Peyer's patch (tissue), 4 donors: ENCODE measurements at regions not wholly inside any gene's neighbourhood (a gene's known extent, or its start where the extent isn't known, plus 50 kb on each side); places are given as distances from the start of the nearest gene placed in this dataset.

Experiments
- POLR2A ChIP-seq, 2 donors: fragments of 450-650 bp; IDR thresholded peaks; one replicate each; pipeline ENCODE4 v1.5.1; 2017; ENCODE audit warnings: antibody characterized with exemption in 2 of 2, mild to moderate bottlenecking in 2 of 2, moderate library complexity in 2 of 2
- TF ChIP-seq, protein P1 (sequence below), 6 experiments: fragments of 450-650 bp in 4 of 6; fragments of 200-600 bp in 2 of 6; sonication (generic) in 1 of 6; IDR thresholded peaks; one replicate each; pipeline ENCODE4 v1.5.1; 2017 to 2019; ENCODE audit warnings: antibody characterized with exemption in 6 of 6, mild to moderate bottlenecking in 3 of 6, moderate library complexity in 1 of 6

DNA sequence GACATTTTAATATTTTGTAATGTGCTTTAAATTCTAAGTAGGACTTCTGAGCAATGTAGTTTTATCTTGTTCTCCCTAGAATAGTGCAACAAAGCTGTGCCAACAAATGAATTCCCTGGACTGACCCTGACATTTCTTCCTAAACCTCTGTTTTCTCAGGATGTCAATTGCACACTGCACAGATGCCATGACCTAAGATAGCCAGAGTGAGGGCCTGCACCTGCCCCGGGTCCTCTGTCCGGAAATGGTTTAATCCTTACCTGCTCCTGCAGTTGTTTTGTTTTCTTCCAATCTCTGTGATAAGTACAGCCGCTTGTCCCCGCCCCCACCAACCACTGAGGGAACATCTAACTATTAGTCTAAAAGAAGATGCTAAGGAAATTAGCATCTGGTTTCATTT is 831.5 kb downstream of the GALC start:
- no peak for TF ChIP-seq POLR2A (IDR thresholded peaks at IDR 0.05)
- TF ChIP-seq, protein P1, sequence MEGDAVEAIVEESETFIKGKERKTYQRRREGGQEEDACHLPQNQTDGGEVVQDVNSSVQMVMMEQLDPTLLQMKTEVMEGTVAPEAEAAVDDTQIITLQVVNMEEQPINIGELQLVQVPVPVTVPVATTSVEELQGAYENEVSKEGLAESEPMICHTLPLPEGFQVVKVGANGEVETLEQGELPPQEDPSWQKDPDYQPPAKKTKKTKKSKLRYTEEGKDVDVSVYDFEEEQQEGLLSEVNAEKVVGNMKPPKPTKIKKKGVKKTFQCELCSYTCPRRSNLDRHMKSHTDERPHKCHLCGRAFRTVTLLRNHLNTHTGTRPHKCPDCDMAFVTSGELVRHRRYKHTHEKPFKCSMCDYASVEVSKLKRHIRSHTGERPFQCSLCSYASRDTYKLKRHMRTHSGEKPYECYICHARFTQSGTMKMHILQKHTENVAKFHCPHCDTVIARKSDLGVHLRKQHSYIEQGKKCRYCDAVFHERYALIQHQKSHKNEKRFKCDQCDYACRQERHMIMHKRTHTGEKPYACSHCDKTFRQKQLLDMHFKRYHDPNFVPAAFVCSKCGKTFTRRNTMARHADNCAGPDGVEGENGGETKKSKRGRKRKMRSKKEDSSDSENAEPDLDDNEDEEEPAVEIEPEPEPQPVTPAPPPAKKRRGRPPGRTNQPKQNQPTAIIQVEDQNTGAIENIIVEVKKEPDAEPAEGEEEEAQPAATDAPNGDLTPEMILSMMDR (IDR thresholded peaks at IDR 0.05): no peak
